ENCODE measurements at regions not wholly inside any gene's neighbourhood (a gene's known extent, or its start where the extent isn't known, plus 50 kb on each side); places are given as distances from the start of the nearest gene placed in this dataset.

DNA sequence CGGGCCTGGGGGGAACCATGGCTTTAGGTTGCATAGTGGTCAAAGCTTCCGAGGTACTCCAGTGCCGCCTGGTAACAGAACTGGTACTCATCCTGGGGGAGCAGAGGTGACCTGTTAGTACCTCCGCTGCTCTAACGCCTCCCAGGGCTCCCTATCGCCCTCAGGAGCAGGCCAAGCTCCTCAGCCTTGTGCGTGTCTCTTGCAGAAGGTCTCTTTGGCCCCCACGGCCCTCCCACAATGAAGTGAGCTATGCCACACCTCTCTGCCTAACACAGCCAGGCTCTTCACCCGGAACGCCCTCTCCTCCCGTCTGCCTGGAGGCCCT lies 133.9 kb downstream of the PTPRS start:
- TF ChIP-seq, protein P1, sequence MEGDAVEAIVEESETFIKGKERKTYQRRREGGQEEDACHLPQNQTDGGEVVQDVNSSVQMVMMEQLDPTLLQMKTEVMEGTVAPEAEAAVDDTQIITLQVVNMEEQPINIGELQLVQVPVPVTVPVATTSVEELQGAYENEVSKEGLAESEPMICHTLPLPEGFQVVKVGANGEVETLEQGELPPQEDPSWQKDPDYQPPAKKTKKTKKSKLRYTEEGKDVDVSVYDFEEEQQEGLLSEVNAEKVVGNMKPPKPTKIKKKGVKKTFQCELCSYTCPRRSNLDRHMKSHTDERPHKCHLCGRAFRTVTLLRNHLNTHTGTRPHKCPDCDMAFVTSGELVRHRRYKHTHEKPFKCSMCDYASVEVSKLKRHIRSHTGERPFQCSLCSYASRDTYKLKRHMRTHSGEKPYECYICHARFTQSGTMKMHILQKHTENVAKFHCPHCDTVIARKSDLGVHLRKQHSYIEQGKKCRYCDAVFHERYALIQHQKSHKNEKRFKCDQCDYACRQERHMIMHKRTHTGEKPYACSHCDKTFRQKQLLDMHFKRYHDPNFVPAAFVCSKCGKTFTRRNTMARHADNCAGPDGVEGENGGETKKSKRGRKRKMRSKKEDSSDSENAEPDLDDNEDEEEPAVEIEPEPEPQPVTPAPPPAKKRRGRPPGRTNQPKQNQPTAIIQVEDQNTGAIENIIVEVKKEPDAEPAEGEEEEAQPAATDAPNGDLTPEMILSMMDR (IDR thresholded peaks at IDR 0.05; ENCODE audit: extremely low read depth, missing control alignments), result no peak
- no peak for DNase-seq (ENCODE audit: low spot score)

DNA sequence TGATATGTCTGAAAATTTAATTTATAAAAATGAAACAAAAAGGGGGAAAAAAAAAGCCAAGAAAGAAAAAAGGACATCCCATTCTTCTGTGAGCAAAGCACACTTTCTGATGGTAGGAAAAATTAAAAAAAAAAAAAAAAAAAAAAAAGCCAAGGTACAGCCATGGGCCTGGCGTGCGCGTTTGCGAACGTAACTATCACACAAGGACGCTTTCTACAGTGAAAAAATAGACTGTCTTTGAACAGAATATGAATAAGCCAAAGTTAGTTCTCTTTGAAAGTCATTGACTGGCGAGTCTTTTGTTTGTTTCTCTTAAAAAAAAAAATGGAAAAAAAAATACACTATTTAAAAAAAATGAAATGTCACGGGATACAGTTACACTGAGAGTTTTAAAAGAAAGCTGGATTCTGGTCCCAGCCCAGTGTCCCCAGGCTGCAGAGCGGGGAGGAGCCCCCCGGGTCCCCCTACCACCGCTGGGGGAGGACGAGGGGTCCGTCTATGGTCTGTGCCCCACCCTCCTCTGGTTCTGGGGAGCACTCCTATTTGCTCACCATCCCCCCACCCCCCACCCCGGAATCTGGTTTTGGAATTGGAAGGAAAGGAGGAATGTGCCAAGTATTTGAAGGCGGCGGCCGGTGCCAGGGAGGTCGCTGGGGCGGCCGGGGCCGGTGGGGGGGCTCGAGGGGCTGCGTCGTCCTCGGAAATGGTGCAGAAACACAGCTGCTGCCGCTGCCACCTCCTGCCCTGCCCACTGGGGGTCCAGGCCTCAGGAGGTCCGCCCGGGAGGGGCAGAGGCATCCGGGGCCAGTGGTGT lies 134.5 kb downstream of the PTPRS start:
- TF ChIP-seq, protein P1 (IDR thresholded peaks at IDR 0.05; ENCODE audit: extremely low read depth, missing control alignments), result no peak
- no peak for DNase-seq (ENCODE audit: low spot score)

DNA sequence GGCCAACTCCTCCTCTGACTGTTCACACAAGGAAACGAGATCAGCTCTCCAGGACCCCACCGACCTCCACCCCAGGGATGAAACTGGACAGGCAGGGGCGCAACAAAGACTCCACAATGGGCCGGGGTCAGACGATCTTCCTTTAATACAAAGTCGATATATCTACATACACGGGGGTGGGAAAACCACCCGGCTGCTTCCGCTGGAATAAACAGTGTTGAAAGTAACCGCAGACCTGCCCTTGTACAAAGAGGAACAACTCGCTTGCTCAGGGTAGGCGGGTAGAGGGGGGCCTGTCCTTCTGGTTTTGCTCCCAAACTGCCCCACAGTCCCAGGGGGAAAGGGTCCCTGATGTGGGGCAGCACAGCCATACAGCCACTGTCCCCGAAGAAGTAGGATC lies 135.2 kb downstream of the PTPRS start:
- DNase-seq (ENCODE audit: low spot score), result no peak
- TF ChIP-seq, protein P1 (IDR thresholded peaks at IDR 0.05; ENCODE audit: extremely low read depth, missing control alignments), result no peak

DNA sequence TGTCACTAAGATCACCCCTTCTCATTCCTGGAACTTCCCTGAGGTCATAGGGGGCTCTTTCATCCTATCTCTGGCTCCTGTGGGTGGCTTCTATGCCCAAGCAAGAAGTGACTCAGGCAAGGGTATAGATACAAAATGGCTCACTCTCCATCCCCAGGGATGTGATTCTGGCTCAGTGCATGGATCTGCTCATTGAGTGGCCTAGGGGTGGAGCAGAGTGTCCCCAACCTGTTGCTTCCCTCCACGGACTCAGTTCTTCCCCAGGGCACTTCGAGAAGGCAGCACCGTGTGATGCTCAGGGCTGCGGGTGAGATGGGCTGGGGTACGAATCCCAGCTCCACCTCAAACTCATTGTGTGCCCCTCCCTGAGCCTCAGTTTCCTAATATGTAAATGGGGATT lies 136.4 kb downstream of the PTPRS start:
- TF ChIP-seq, protein P1 (IDR thresholded peaks at IDR 0.05; ENCODE audit: extremely low read depth, missing control alignments), result no peak
- DNase-seq (ENCODE audit: low spot score), result no peak

All from GM20000 (cell line).